Right atrium auricular region (tissue), 2 donors: ENCODE measurements at regions not wholly inside any gene's neighbourhood (a gene's known extent, or its start where the extent isn't known, plus 50 kb on each side); places are given as distances from the start of the nearest gene placed in this dataset.

ENCODE experiments used
- DNase-seq: peaks from one replicate; pipeline ENCODE4 v3.0.0-alpha.2; 2019; ENCODE audit warnings: low spot score
- H3K27ac ChIP-seq, 2 donors: fragments of 200-600 bp; sonication (generic); 1 replicate in 1 of 2; 2 replicates in 1 of 2; pipeline ENCODE4 v1.5.1; 2016 to 2019
- H3K27me3 ChIP-seq, 2 donors: fragments of 200-600 bp; sonication (generic); one replicate each; pipeline versions ENCODE4 v1.5.1 to v1.6.0; 2017 to 2019
- H3K36me3 ChIP-seq: fragments of 200-600 bp; sonication (generic); one replicate; pipeline ENCODE4 v1.5.1; 2016
- H3K4me1 ChIP-seq, 2 donors: fragments of 200-600 bp; sonication (generic); one replicate each; pipeline versions ENCODE4 v1.5.1 to v1.6.0; 2017 to 2019
- H3K4me3 ChIP-seq, 2 donors: fragments of 200-600 bp; sonication (generic); 1 replicate in 1 of 2; 2 replicates in 1 of 2; pipeline ENCODE4 v1.5.1; 2017 to 2019; ENCODE audit warnings: mild to moderate bottlenecking in 1 of 2, moderate library complexity in 1 of 2
- H3K9me3 ChIP-seq, 2 donors: fragments of 200-600 bp; sonication (generic); one replicate each; pipeline ENCODE4 v1.5.1; 2019
- CTCF ChIP-seq, 2 donors: fragments of 200-600 bp; sonication (generic); IDR thresholded peaks; one replicate each; pipeline ENCODE4 v1.5.1; 2019; ENCODE audit warnings: antibody characterized with exemption in 2 of 2

- no peak for TF ChIP-seq CTCF (IDR thresholded peaks at IDR 0.05)
- no peak overlapping the region for H3K4me3 ChIP-seq
These were observed 76.0 kb upstream of the KIT start for GRCh38 chr4:54581807-54582206.

GRCh38 chr4:54585321-54586000 is 72.3 kb upstream of the KIT start:
- no peak for TF ChIP-seq CTCF (IDR thresholded peaks at IDR 0.05)
- no peak overlapping the region for H3K4me3 ChIP-seq
- H3K27ac ChIP-seq, result no peak overlapping the region
- no peaks in the 10 kb centered on the region for H3K4me1 ChIP-seq
- no peak for DNase-seq
- H3K36me3 ChIP-seq, result no peaks in the 10 kb centered on the region
- no peaks in the 10 kb centered on the region for H3K27me3 ChIP-seq
- H3K9me3 ChIP-seq, result no peaks in the 10 kb centered on the region

More at GRCh38 chr4:54581807-54582206, 76.0 kb upstream of the KIT start:
- Histone ChIP-seq H3K27ac (no peak overlapping the region), H3K9me3 (no peaks in the 10 kb centered on the region), H3K27me3 (no peaks in the 10 kb centered on the region), H3K36me3 (no peaks in the 10 kb centered on the region), H3K4me1 (no peaks in the 10 kb centered on the region)
- no peak for DNase-seq

GRCh38 chr4:54586320-54586955 is 71.3 kb upstream of the KIT start:
- no peak for TF ChIP-seq CTCF (IDR thresholded peaks at IDR 0.05)

GRCh38 chr4:54587107-54587891 is 70.5 kb upstream of the KIT start:
- no peaks in the 10 kb centered on the region for H3K27me3 ChIP-seq
- no peaks in the 10 kb centered on the region for H3K4me1 ChIP-seq
- TF ChIP-seq CTCF (IDR thresholded peaks at IDR 0.05), result no peak
- no peak overlapping the region for H3K27ac ChIP-seq
- no peaks in the 10 kb centered on the region for H3K9me3 ChIP-seq
- DNase-seq, result no peak
- no peak overlapping the region for H3K4me3 ChIP-seq
- no peaks in the 10 kb centered on the region for H3K36me3 ChIP-seq

More at GRCh38 chr4:54586320-54586955, 71.3 kb upstream of the KIT start:
- Histone ChIP-seq H3K9me3 (no peaks in the 10 kb centered on the region), H3K27me3 (no peaks in the 10 kb centered on the region), H3K4me1 (no peaks in the 10 kb centered on the region), H3K4me3 (no peak overlapping the region), H3K27ac (no peak overlapping the region), H3K36me3 (no peaks in the 10 kb centered on the region)
- DNase-seq, result no peak

GRCh38 chr4:54588404-54588803 is 69.4 kb upstream of the KIT start:
- Histone ChIP-seq H3K27ac (no peak overlapping the region), H3K27me3 (no peaks in the 10 kb centered on the region), H3K9me3 (no peaks in the 10 kb centered on the region), H3K4me3 (no peak overlapping the region), H3K4me1 (no peaks in the 10 kb centered on the region), H3K36me3 (no peaks in the 10 kb centered on the region)
- no peak for TF ChIP-seq CTCF (IDR thresholded peaks at IDR 0.05)
- no peak for DNase-seq
